Peyer's patch (tissue), 4 donors: ENCODE measurements at regions not wholly inside any gene's neighbourhood (a gene's known extent, or its start where the extent isn't known, plus 50 kb on each side); places are given as distances from the start of the nearest gene placed in this dataset.

Experiments used
- POLR2A ChIP-seq, 2 donors: fragments of 450-650 bp; IDR thresholded peaks; one replicate each; pipeline ENCODE4 v1.5.1; 2017; ENCODE audit warnings: antibody characterized with exemption in 2 of 2, mild to moderate bottlenecking in 2 of 2, moderate library complexity in 2 of 2
- TF ChIP-seq, protein P1 (sequence below), 6 experiments: fragments of 450-650 bp in 4 of 6; fragments of 200-600 bp in 2 of 6; sonication (generic) in 1 of 6; IDR thresholded peaks; one replicate each; pipeline ENCODE4 v1.5.1; 2017 to 2019; ENCODE audit warnings: antibody characterized with exemption in 6 of 6, mild to moderate bottlenecking in 3 of 6, moderate library complexity in 1 of 6

DNA sequence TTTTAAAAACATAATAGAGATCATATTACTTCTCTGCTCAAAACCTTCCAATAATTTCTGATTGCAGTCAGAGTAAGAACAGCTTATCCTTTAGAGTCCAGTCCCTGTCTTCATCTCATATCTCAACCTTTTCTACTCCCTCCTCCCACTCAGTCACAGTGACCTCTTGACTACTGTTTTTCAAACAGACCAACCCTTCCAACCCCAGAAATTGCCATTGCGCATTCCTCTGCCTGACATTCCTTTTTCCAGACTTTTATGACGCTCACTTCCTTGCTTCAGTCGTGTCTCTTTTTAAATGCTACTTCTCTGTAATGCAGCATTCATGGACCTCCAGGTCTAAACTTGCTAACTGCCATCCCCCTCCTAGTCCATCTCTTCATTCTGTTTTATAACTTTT lies 800.5 kb downstream of the BRINP1 start:
- TF ChIP-seq, protein P1, sequence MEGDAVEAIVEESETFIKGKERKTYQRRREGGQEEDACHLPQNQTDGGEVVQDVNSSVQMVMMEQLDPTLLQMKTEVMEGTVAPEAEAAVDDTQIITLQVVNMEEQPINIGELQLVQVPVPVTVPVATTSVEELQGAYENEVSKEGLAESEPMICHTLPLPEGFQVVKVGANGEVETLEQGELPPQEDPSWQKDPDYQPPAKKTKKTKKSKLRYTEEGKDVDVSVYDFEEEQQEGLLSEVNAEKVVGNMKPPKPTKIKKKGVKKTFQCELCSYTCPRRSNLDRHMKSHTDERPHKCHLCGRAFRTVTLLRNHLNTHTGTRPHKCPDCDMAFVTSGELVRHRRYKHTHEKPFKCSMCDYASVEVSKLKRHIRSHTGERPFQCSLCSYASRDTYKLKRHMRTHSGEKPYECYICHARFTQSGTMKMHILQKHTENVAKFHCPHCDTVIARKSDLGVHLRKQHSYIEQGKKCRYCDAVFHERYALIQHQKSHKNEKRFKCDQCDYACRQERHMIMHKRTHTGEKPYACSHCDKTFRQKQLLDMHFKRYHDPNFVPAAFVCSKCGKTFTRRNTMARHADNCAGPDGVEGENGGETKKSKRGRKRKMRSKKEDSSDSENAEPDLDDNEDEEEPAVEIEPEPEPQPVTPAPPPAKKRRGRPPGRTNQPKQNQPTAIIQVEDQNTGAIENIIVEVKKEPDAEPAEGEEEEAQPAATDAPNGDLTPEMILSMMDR (IDR thresholded peaks at IDR 0.05), result no peak
- TF ChIP-seq POLR2A (IDR thresholded peaks at IDR 0.05), result no peak
